ENCODE measurements at regions not wholly inside any gene's neighbourhood (a gene's known extent, or its start where the extent isn't known, plus 50 kb on each side); places are given as distances from the start of the nearest gene placed in this dataset.
"Not testable (repeated sequence)": the region's sequence is repeated elsewhere in the genome, so short reads cannot be mapped to it uniquely, and the experiment has no call there.

DNA sequence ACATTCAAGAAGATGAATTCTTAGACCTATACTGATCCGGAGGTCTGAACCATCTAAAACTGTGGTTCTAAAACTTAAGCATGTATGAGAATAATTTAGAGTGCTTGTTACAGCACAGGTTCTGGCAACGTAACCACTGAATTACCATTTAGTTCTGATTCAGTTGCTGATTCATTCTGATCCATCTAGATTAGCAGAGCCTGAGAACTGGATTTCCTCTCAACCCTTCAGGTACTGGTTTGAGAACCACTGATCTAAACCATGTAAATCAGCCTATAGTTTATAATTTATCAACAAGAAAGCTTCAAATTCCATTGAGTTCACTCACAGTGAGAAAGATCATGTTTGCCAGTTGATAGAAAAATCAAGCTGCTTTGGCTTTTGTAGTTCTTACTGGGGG is 1001.1 kb upstream of the EPHA6 start:
- H3K9me3 ChIP-seq (ENCODE audit: control insufficient read depth in 2 of 2, low read length in 2 of 2) = no peaks in the 10 kb centered on the region
- no peak overlapping the region for H3K9ac ChIP-seq (ENCODE audit: low read depth in 1 of 2, low read length in 2 of 2)
- no peak overlapping the region for H3K27ac ChIP-seq (ENCODE audit: low read depth in 2 of 2, low read length in 2 of 2)
- no peaks in the 10 kb centered on the region for H3K4me1 ChIP-seq (ENCODE audit: control insufficient read depth in 2 of 2, insufficient read depth in 2 of 2, low read length in 2 of 2)
- no peaks in the 10 kb centered on the region for H3K36me3 ChIP-seq (ENCODE audit: control insufficient read depth in 2 of 2, insufficient read depth in 2 of 2, low read length in 2 of 2)
- H3K27me3 ChIP-seq (ENCODE audit: control insufficient read depth in 2 of 2, insufficient read depth in 2 of 2, low read length in 2 of 2) = no peaks in the 10 kb centered on the region
- no peak overlapping the region for H3K4me3 ChIP-seq (ENCODE audit: low read length in 2 of 2)

DNA sequence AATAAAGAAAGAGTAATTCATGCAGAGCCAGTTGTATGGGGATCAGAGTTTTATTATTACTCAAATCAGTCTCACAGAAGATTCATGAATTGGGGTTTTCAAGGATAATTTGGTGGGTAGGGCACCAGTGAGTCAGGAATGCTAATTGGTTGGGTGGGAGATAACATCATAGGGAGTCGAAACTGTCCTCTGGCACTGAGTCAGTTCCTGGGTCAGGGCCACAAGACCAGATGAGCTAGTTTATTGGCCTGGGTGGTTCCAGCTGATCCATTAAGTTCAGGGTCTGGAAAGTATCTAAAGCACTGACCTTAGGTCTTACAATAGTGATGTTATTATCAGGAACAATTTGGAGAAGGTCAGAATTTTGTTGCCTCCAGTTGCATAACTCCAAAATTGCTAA is 998.6 kb upstream of the EPHA6 start:
- H3K36me3 ChIP-seq (ENCODE audit: control insufficient read depth in 2 of 2, insufficient read depth in 2 of 2, low read length in 2 of 2) = no peaks in the 10 kb centered on the region
- no peaks in the 10 kb centered on the region for H3K27me3 ChIP-seq (ENCODE audit: control insufficient read depth in 2 of 2, insufficient read depth in 2 of 2, low read length in 2 of 2)
- no peaks in the 10 kb centered on the region for H3K4me1 ChIP-seq (ENCODE audit: control insufficient read depth in 2 of 2, insufficient read depth in 2 of 2, low read length in 2 of 2)
- no peak overlapping the region for H3K4me3 ChIP-seq (ENCODE audit: low read length in 2 of 2)
- no peak overlapping the region for H3K27ac ChIP-seq (ENCODE audit: low read depth in 2 of 2, low read length in 2 of 2)
- H3K9ac ChIP-seq (ENCODE audit: low read depth in 1 of 2, low read length in 2 of 2) = no peak overlapping the region
- H3K9me3 ChIP-seq (ENCODE audit: control insufficient read depth in 2 of 2, low read length in 2 of 2) = no peaks in the 10 kb centered on the region

DNA sequence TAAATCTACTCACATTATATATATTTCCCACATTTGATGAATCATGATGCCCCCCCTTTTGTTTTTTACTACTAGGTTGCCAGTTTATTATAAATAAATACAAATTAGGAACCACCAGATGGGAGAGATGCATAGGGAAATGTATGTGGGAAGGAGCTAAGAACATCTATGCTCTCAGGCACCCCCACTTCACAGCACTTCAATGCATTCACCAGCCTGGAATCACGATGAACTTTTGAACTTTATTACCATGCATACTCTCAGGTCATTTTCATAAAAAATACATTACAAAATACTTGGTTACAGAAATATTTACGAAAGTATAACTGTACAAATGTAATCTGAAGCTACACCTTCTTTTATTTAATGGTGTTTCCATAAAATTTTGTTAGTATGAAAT is 988.0 kb upstream of the EPHA6 start:
- no peaks in the 10 kb centered on the region for H3K27me3 ChIP-seq (ENCODE audit: control insufficient read depth in 2 of 2, insufficient read depth in 2 of 2, low read length in 2 of 2)
- H3K9me3 ChIP-seq (ENCODE audit: control insufficient read depth in 2 of 2, low read length in 2 of 2) = no peaks in the 10 kb centered on the region
- no peak overlapping the region for H3K4me3 ChIP-seq (ENCODE audit: low read length in 2 of 2)
- H3K4me1 ChIP-seq (ENCODE audit: control insufficient read depth in 2 of 2, insufficient read depth in 2 of 2, low read length in 2 of 2) = no peaks in the 10 kb centered on the region
- no peak overlapping the region for H3K9ac ChIP-seq (ENCODE audit: low read depth in 1 of 2, low read length in 2 of 2)
- H3K27ac ChIP-seq (ENCODE audit: low read depth in 2 of 2, low read length in 2 of 2) = no peak overlapping the region
- H3K36me3 ChIP-seq (ENCODE audit: control insufficient read depth in 2 of 2, insufficient read depth in 2 of 2, low read length in 2 of 2) = no peaks in the 10 kb centered on the region

DNA sequence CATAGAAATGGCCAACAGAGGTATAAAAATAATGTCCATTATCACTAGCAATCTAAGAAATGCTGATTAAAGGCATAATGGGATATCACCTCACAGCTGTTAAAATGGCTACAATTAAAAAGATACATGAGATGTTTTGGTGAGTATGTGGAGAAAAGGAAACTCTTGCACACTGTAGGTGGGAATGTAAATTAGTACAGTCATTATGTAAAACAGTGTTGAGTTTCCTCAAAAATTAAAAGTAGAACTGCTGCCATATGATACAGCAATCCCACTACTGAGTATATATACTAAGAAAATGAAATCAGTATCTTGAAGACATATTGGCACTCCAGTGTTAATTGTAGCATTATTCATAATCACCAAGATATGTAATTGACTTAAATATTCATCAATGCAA is 982.2 kb upstream of the EPHA6 start:
- H3K4me1 ChIP-seq (ENCODE audit: control insufficient read depth in 2 of 2, insufficient read depth in 2 of 2, low read length in 2 of 2) = no peaks in the 10 kb centered on the region
- H3K9me3 ChIP-seq (ENCODE audit: control insufficient read depth in 2 of 2, low read length in 2 of 2) = no peaks in the 10 kb centered on the region
- H3K27ac ChIP-seq (ENCODE audit: low read depth in 2 of 2, low read length in 2 of 2) = no peak overlapping the region
- no peaks in the 10 kb centered on the region for H3K36me3 ChIP-seq (ENCODE audit: control insufficient read depth in 2 of 2, insufficient read depth in 2 of 2, low read length in 2 of 2)
- no peak overlapping the region for H3K9ac ChIP-seq (ENCODE audit: low read depth in 1 of 2, low read length in 2 of 2)
- H3K4me3 ChIP-seq (ENCODE audit: low read length in 2 of 2) = no peak overlapping the region
- H3K27me3 ChIP-seq (ENCODE audit: control insufficient read depth in 2 of 2, insufficient read depth in 2 of 2, low read length in 2 of 2) = no peaks in the 10 kb centered on the region

DNA sequence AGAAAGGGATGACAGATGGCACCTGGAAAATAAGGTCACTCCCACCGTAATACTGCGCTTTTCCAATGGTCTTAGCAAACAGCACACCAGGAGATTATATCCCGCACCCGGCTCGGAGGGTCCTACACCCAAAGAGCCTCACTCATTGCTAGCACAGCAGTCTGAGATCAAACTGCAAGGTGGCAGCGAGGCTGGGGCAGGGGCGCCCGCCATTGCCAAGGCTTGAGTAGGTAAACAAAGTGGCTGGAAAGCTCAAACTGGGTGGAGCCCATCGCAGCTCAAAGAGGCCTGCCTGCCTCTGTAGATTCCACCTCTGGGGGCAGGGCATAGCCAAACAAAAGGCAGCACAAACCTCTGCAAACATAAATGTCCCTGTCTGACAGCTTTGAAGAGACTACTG is 953.8 kb upstream of the EPHA6 start:
- H3K9me3 ChIP-seq (ENCODE audit: control insufficient read depth in 2 of 2, low read length in 2 of 2); H3K9ac ChIP-seq (ENCODE audit: low read depth in 1 of 2, low read length in 2 of 2); H3K27me3 ChIP-seq (ENCODE audit: control insufficient read depth in 2 of 2, insufficient read depth in 2 of 2, low read length in 2 of 2); H3K4me3 ChIP-seq (ENCODE audit: low read length in 2 of 2); H3K27ac ChIP-seq (ENCODE audit: low read depth in 2 of 2, low read length in 2 of 2); H3K4me1 ChIP-seq (ENCODE audit: control insufficient read depth in 2 of 2, insufficient read depth in 2 of 2, low read length in 2 of 2); H3K36me3 ChIP-seq (ENCODE audit: control insufficient read depth in 2 of 2, insufficient read depth in 2 of 2, low read length in 2 of 2): not testable (repeated sequence)

DNA sequence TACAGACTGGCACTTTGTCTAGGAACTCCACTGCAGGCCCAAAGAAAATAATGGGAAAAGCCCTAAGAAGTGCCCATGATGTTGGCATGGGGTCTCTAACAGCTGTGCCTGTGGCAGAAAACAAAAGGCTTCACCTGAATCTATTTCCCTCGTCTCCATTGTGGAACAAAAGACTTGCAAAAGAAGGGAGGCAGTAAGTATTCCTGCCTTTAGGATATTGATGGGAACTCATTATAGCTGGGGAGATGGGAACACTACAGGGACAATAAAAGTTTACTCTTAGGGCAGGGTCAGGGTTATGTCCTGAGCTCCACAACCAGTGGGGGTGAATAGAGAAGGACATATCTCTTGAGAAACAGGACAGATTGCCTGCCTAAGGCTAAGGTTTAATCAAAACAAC is 930.6 kb upstream of the EPHA6 start:
- no peaks in the 10 kb centered on the region for H3K4me1 ChIP-seq (ENCODE audit: control insufficient read depth in 2 of 2, insufficient read depth in 2 of 2, low read length in 2 of 2)
- H3K9ac ChIP-seq (ENCODE audit: low read depth in 1 of 2, low read length in 2 of 2) = no peak overlapping the region
- no peak overlapping the region for H3K27ac ChIP-seq (ENCODE audit: low read depth in 2 of 2, low read length in 2 of 2)
- H3K9me3 ChIP-seq (ENCODE audit: control insufficient read depth in 2 of 2, low read length in 2 of 2) = no peaks in the 10 kb centered on the region
- H3K36me3 ChIP-seq (ENCODE audit: control insufficient read depth in 2 of 2, insufficient read depth in 2 of 2, low read length in 2 of 2) = no peaks in the 10 kb centered on the region
- H3K4me3 ChIP-seq (ENCODE audit: low read length in 2 of 2) = no peak overlapping the region
- no peaks in the 10 kb centered on the region for H3K27me3 ChIP-seq (ENCODE audit: control insufficient read depth in 2 of 2, insufficient read depth in 2 of 2, low read length in 2 of 2)

DNA sequence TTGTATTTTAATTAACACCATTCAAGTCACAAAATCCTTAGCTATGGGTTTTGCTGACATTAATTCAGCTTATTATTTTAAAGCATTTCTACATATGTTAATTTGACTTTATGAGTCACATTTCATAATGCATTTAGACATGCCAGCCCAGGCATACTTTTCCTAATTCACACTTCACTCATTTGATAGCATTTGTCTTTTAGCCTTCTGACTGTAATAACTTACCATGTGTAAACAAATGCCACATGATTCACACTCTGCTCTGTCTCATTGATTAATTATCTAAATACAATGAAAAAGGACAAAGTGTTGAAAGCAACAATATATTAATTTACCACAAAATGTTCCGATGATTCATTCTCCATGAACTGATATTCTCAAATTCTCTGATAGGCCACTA is 927.8 kb upstream of the EPHA6 start:
- Histone ChIP-seq H3K4me1 (ENCODE audit: control insufficient read depth in 2 of 2, insufficient read depth in 2 of 2, low read length in 2 of 2) (no peaks in the 10 kb centered on the region), H3K27me3 (ENCODE audit: control insufficient read depth in 2 of 2, insufficient read depth in 2 of 2, low read length in 2 of 2) (no peaks in the 10 kb centered on the region), H3K36me3 (ENCODE audit: control insufficient read depth in 2 of 2, insufficient read depth in 2 of 2, low read length in 2 of 2) (no peaks in the 10 kb centered on the region), H3K9me3 (ENCODE audit: control insufficient read depth in 2 of 2, low read length in 2 of 2) (no peaks in the 10 kb centered on the region), H3K4me3 (ENCODE audit: low read length in 2 of 2) (no peak overlapping the region), H3K27ac (ENCODE audit: low read depth in 2 of 2, low read length in 2 of 2) (no peak overlapping the region), H3K9ac (ENCODE audit: low read depth in 1 of 2, low read length in 2 of 2) (no peak overlapping the region)

DNA sequence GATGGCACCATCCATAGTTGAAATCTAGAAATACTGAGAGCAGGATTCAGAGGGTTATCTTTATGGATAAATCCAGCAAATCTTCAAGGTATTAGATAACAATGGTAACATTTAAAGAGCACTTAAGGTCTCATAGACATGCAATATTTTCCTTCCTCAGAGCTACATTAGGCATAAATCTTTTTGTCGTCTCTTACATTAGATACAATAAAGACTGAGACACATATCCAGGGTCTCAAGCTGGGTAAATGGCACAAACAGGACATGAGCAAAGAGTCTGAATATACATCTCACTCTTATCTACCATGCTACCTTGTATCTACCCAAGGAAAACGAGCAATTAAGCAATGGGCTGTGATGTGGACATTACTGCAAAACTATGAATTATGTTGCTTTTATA is 927.3 kb upstream of the EPHA6 start:
- no peaks in the 10 kb centered on the region for H3K9me3 ChIP-seq (ENCODE audit: control insufficient read depth in 2 of 2, low read length in 2 of 2)
- H3K9ac ChIP-seq (ENCODE audit: low read depth in 1 of 2, low read length in 2 of 2) = no peak overlapping the region
- H3K27ac ChIP-seq (ENCODE audit: low read depth in 2 of 2, low read length in 2 of 2) = no peak overlapping the region
- H3K27me3 ChIP-seq (ENCODE audit: control insufficient read depth in 2 of 2, insufficient read depth in 2 of 2, low read length in 2 of 2) = no peaks in the 10 kb centered on the region
- H3K4me3 ChIP-seq (ENCODE audit: low read length in 2 of 2) = no peak overlapping the region
- no peaks in the 10 kb centered on the region for H3K36me3 ChIP-seq (ENCODE audit: control insufficient read depth in 2 of 2, insufficient read depth in 2 of 2, low read length in 2 of 2)
- no peaks in the 10 kb centered on the region for H3K4me1 ChIP-seq (ENCODE audit: control insufficient read depth in 2 of 2, insufficient read depth in 2 of 2, low read length in 2 of 2)

DNA sequence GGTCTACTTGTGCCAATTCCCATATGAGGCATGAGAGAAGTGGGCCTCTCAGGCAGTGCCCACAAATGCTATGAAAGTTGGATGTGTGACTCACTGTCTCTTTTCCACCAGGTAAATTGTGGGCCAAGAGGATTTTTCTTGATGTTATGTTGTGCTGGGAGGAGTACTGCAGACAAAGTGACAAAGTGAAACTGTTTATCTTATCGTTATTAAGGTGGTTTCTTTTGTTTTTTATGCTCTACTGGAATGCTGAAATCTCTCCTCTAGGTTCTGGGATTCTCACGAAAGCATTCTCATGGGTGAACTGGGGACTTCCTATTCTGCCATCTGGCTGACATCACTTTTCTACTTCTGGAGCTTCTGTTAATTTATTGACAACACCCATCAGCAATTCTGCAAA is 919.6 kb upstream of the EPHA6 start:
- H3K4me3 ChIP-seq (ENCODE audit: low read length in 2 of 2) = no peak overlapping the region
- H3K4me1 ChIP-seq (ENCODE audit: control insufficient read depth in 2 of 2, insufficient read depth in 2 of 2, low read length in 2 of 2) = no peaks in the 10 kb centered on the region
- H3K27me3 ChIP-seq (ENCODE audit: control insufficient read depth in 2 of 2, insufficient read depth in 2 of 2, low read length in 2 of 2) = no peaks in the 10 kb centered on the region
- no peak overlapping the region for H3K9ac ChIP-seq (ENCODE audit: low read depth in 1 of 2, low read length in 2 of 2)
- no peak overlapping the region for H3K27ac ChIP-seq (ENCODE audit: low read depth in 2 of 2, low read length in 2 of 2)
- no peaks in the 10 kb centered on the region for H3K9me3 ChIP-seq (ENCODE audit: control insufficient read depth in 2 of 2, low read length in 2 of 2)
- no peaks in the 10 kb centered on the region for H3K36me3 ChIP-seq (ENCODE audit: control insufficient read depth in 2 of 2, insufficient read depth in 2 of 2, low read length in 2 of 2)

DNA sequence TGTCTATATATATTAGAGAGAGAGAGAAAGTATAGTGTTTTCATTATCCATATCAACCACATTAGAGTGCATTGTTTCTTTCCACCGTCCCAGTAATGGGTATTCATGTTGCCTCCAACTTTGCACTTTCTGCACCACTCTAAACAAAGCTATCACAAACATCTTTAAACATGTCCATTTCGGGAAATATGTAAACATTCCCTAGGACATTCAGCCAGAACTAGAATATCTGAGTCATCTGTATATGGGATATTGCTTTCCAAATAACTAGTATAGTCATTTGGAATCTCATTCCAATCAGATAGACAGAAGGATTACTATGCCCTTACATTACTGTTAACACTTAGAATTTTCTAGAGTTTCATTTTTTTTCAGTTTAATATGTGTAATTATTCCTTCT is 914.9 kb upstream of the EPHA6 start:
- H3K9ac ChIP-seq (ENCODE audit: low read depth in 1 of 2, low read length in 2 of 2) = no peak overlapping the region
- H3K36me3 ChIP-seq (ENCODE audit: control insufficient read depth in 2 of 2, insufficient read depth in 2 of 2, low read length in 2 of 2) = no peaks in the 10 kb centered on the region
- H3K4me1 ChIP-seq (ENCODE audit: control insufficient read depth in 2 of 2, insufficient read depth in 2 of 2, low read length in 2 of 2) = no peaks in the 10 kb centered on the region
- no peaks in the 10 kb centered on the region for H3K9me3 ChIP-seq (ENCODE audit: control insufficient read depth in 2 of 2, low read length in 2 of 2)
- no peak overlapping the region for H3K4me3 ChIP-seq (ENCODE audit: low read length in 2 of 2)
- H3K27me3 ChIP-seq (ENCODE audit: control insufficient read depth in 2 of 2, insufficient read depth in 2 of 2, low read length in 2 of 2) = no peaks in the 10 kb centered on the region
- H3K27ac ChIP-seq (ENCODE audit: low read depth in 2 of 2, low read length in 2 of 2) = no peak overlapping the region

DNA sequence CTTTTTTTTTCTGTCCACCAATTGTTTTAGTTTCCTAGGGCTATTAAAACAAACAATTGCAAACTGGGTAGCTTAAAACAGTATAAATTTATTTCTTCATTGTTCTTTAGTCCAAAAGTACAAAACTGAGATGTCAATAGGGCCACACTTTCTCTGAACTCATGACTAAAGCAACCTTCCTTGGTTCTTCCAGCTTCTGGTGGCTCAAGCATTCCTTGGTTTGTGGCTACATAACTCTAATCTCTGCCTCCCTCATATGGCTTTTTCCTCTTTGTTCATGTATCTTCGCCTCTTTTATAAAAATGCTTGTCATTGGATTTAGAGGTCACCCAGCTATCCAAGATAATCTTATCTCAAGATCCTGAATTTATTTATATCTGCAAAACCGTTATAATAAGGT is 914.5 kb upstream of the EPHA6 start:
- Histone ChIP-seq H3K4me1 (ENCODE audit: control insufficient read depth in 2 of 2, insufficient read depth in 2 of 2, low read length in 2 of 2) (no peaks in the 10 kb centered on the region), H3K9ac (ENCODE audit: low read depth in 1 of 2, low read length in 2 of 2) (no peak overlapping the region), H3K36me3 (ENCODE audit: control insufficient read depth in 2 of 2, insufficient read depth in 2 of 2, low read length in 2 of 2) (no peaks in the 10 kb centered on the region), H3K4me3 (ENCODE audit: low read length in 2 of 2) (no peak overlapping the region), H3K9me3 (ENCODE audit: control insufficient read depth in 2 of 2, low read length in 2 of 2) (no peaks in the 10 kb centered on the region), H3K27ac (ENCODE audit: low read depth in 2 of 2, low read length in 2 of 2) (no peak overlapping the region), H3K27me3 (ENCODE audit: control insufficient read depth in 2 of 2, insufficient read depth in 2 of 2, low read length in 2 of 2) (no peaks in the 10 kb centered on the region)
